H1 (cell line): ENCODE measurements at regions not wholly inside any gene's neighbourhood (a gene's known extent, or its start where the extent isn't known, plus 50 kb on each side); places are given as distances from the start of the nearest gene placed in this dataset.

ENCODE experiments used
- CTCF ChIA-PET: fragments of 300-600 bp; sonication (Branson Sonifier 250); formaldehyde crosslinking; loops from one replicate; lab custom pipeline; 2021; ENCODE audit not compliant: partially characterized antibody; lab: Charles Lee
- POLR2A ChIA-PET: fragments of 300-600 bp; sonication (Branson Sonifier 250); formaldehyde crosslinking; loops from one replicate; lab custom pipeline; 2021; ENCODE audit warnings: inconsistent platforms; ENCODE audit not compliant: partially characterized antibody; lab: Charles Lee
- DNase-seq, 2 experiments: peaks; one replicate each; pipeline versions ENCODE4 v3.0.0 to v3.0.0-alpha.2; 2010 to 2022; ENCODE audit warnings: low spot score in 2 of 2, low read depth in 1 of 2, mixed read lengths in 1 of 2
- FAIRE-seq: peaks from 2 replicates; lab custom pipeline; 2011; peaks lifted over from hg19 to GRCh38; lab: Jason Lieb, UNC
- H2AFZ ChIP-seq: 2 replicates; pipeline ENCODE4 v1.8.1; 2012; ENCODE audit warnings: low read length, inconsistent platforms
- H2AK5ac ChIP-seq: 2 replicates; pipeline ENCODE4 v1.6.1; 2013; ENCODE audit warnings: low read depth, low read length
- H2BK120ac ChIP-seq: replicated peaks from 2 replicates; pipeline ENCODE3; 2013; ENCODE audit warnings: low read depth, low read length, inconsistent platforms
- H2BK12ac ChIP-seq: 2 replicates; pipeline ENCODE4 v1.6.1; 2013; ENCODE audit warnings: low read depth, low read length
- H2BK15ac ChIP-seq: 2 replicates; pipeline ENCODE4 v1.6.1; 2013; ENCODE audit warnings: low read length
- H2BK20ac ChIP-seq: 2 replicates; pipeline ENCODE4 v1.6.1; 2013; ENCODE audit warnings: low read length
- H2BK5ac ChIP-seq: 2 replicates; pipeline ENCODE4 v1.6.1; 2013; ENCODE audit warnings: low read depth, low read length
- H3K14ac ChIP-seq: 2 replicates; pipeline ENCODE4 v1.6.1; 2013; ENCODE audit warnings: inconsistent platforms; ENCODE audit not compliant: insufficient read length
- H3K18ac ChIP-seq: 2 replicates; pipeline ENCODE4 v1.6.1; 2013; ENCODE audit warnings: low read length; ENCODE audit errors: extremely low read depth
- H3K23ac ChIP-seq: 2 replicates; pipeline ENCODE4 v1.6.1; 2013; ENCODE audit warnings: inconsistent platforms; ENCODE audit not compliant: insufficient read length
- H3K23me2 ChIP-seq: 2 replicates; pipeline ENCODE4 v1.6.1; 2013; ENCODE audit warnings: low read depth, low read length
- H3K27ac ChIP-seq: 2 replicates; pipeline ENCODE4 v1.6.1; 2011; ENCODE audit warnings: low read depth, low read length, inconsistent platforms
- H3K27me3 ChIP-seq, 4 experiments: replicated peaks in 1 of 4; 1 replicate in 1 of 4; 2 replicates in 3 of 4; pipeline versions ENCODE4 v1.6.1 to v1.8.1; 2011 to 2013; ENCODE audit warnings: low read length in 3 of 4, mild to moderate bottlenecking in 3 of 4, inconsistent platforms in 2 of 4, mixed read lengths in 2 of 4, moderate library complexity in 1 of 4; ENCODE audit not compliant: control insufficient read depth in 3 of 4, insufficient read depth in 3 of 4; ENCODE audit errors: extremely low read depth in 1 of 4
- H3K36me3 ChIP-seq, 4 experiments: 2 replicates each; pipeline versions ENCODE4 v1.6.1 to v1.8.1; 2011 to 2013; ENCODE audit warnings: mild to moderate bottlenecking in 4 of 4, low read length in 3 of 4, moderate library complexity in 2 of 4, control low read depth in 1 of 4, inconsistent platforms in 1 of 4; ENCODE audit not compliant: insufficient read depth in 4 of 4, control insufficient read depth in 2 of 4
- H3K4ac ChIP-seq: replicated peaks from 2 replicates; pipeline ENCODE3; 2013; ENCODE audit warnings: low read length, low read depth, mixed read lengths, inconsistent platforms; ENCODE audit not compliant: insufficient read length
- H3K4me1 ChIP-seq, 4 experiments: replicated peaks in 1 of 4; 1 replicate in 1 of 4; 2 replicates in 3 of 4; pipeline versions ENCODE4 v1.6.1 to v1.8.1; 2011 to 2013; ENCODE audit warnings: low read length in 3 of 4, inconsistent platforms in 2 of 4, mixed read lengths in 1 of 4; ENCODE audit not compliant: insufficient read depth in 4 of 4, control insufficient read depth in 3 of 4
- H3K4me2 ChIP-seq, 2 experiments: 2 replicates each; pipeline versions ENCODE4 v1.6.1 to v1.8.1; 2011 to 2013; ENCODE audit warnings: low read depth in 2 of 2, low read length in 2 of 2, control low read depth in 1 of 2, inconsistent platforms in 1 of 2, mild to moderate bottlenecking in 1 of 2; ENCODE audit not compliant: insufficient read depth in 1 of 2
- H3K4me3 ChIP-seq, 4 experiments: fragments of 200-600, 300-600 bp in 1 of 4; sonication (generic), shearing (Covaris generic), sonication (Bioruptor Twin) in 1 of 4; 2 replicates each; pipeline versions ENCODE4 v1.5.1 to v1.8.1; 2011 to 2016; ENCODE audit warnings: low read length in 4 of 4, low read depth in 3 of 4, control low read depth in 2 of 4, inconsistent platforms in 2 of 4, mild to moderate bottlenecking in 2 of 4, mixed read lengths in 1 of 4, moderate library complexity in 1 of 4; ENCODE audit not compliant: insufficient read depth in 2 of 4; ENCODE audit errors: extremely low read depth in 1 of 4
- H3K56ac ChIP-seq: replicated peaks from 2 replicates; pipeline ENCODE3; 2013; ENCODE audit warnings: low read depth, mild to moderate bottlenecking, mixed read lengths, low read length, inconsistent platforms; ENCODE audit not compliant: insufficient read length
- H3K79me1 ChIP-seq: 2 replicates; pipeline ENCODE4 v1.6.1; 2013; ENCODE audit warnings: low read depth, low read length, control low read depth
- H3K79me2 ChIP-seq, 2 experiments: 2 replicates each; pipeline versions ENCODE4 v1.6.1 to v1.8.1; 2012 to 2013; ENCODE audit warnings: low read length in 2 of 2, mild to moderate bottlenecking in 2 of 2, inconsistent platforms in 1 of 2; ENCODE audit not compliant: insufficient read depth in 2 of 2, control insufficient read depth in 1 of 2
- H3K9ac ChIP-seq, 4 experiments: replicated peaks in 1 of 4; 1 replicate in 1 of 4; 2 replicates in 3 of 4; pipeline versions ENCODE4 v1.6.1 to v1.8.1; 2011 to 2013; ENCODE audit warnings: low read depth in 3 of 4, low read length in 3 of 4, control low read depth in 2 of 4, mild to moderate bottlenecking in 2 of 4, moderate library complexity in 2 of 4, inconsistent platforms in 1 of 4; ENCODE audit errors: extremely low read depth in 1 of 4
- H3K9me3 ChIP-seq, 2 experiments: 2 replicates each; pipeline versions ENCODE4 v1.6.1 to v1.8.1; 2012 to 2013; ENCODE audit warnings: mild to moderate bottlenecking in 2 of 2, moderate library complexity in 2 of 2, control low read depth in 1 of 2, inconsistent platforms in 1 of 2, low read depth in 1 of 2, low read length in 1 of 2, mixed read lengths in 1 of 2; ENCODE audit not compliant: insufficient read depth in 2 of 2
- H4K20me1 ChIP-seq, 2 experiments: replicated peaks in 1 of 2; 2 replicates each; pipeline versions ENCODE3 to v1.8.1; 2011 to 2013; ENCODE audit warnings: inconsistent platforms in 2 of 2, low read length in 2 of 2, mild to moderate bottlenecking in 1 of 2; ENCODE audit not compliant: insufficient read depth in 2 of 2, control insufficient read depth in 1 of 2
- H4K5ac ChIP-seq: 2 replicates; pipeline ENCODE4 v1.6.1; 2013; ENCODE audit warnings: low read length, low read depth, mixed read lengths, inconsistent platforms; ENCODE audit not compliant: insufficient read length
- H4K8ac ChIP-seq: 2 replicates; pipeline ENCODE4 v1.8.0; 2013; ENCODE audit warnings: mild to moderate bottlenecking, moderate library complexity, low read length, inconsistent platforms; ENCODE audit not compliant: insufficient read depth; ENCODE audit errors: extremely low read depth
- H4K91ac ChIP-seq: replicated peaks from 2 replicates; pipeline ENCODE3; 2013; ENCODE audit warnings: low read length, mixed read lengths, inconsistent platforms; ENCODE audit not compliant: insufficient read length
- ASH2L ChIP-seq: fragments of 200-600, 300-600 bp; sonication (generic); IDR thresholded peaks from one replicate; pipeline ENCODE4 v1.7.1; 2017; ENCODE audit warnings: low read length
- BCL11A ChIP-seq, 2 experiments: IDR thresholded peaks; one replicate each; pipeline ENCODE4 v1.6.1; 2011; ENCODE audit warnings: low read depth in 2 of 2, low read length in 2 of 2, mild to moderate bottlenecking in 2 of 2
- CBX8 ChIP-seq: fragments of 300-800, 300-1000 bp; sonication (generic); IDR thresholded peaks from 2 replicates; pipeline ENCODE4 v1.7.1; 2016; ENCODE audit warnings: low read depth, low read length, borderline replicate concordance
- CEBPB ChIP-seq: IDR thresholded peaks from 2 replicates; pipeline ENCODE4 v1.6.1; 2012; ENCODE audit warnings: low read depth, low read length
- EGR1 ChIP-seq: IDR thresholded peaks from 2 replicates; pipeline ENCODE4 v1.6.1; 2011; ENCODE audit warnings: low read depth, low read length, borderline replicate concordance
- HDAC6 ChIP-seq: IDR thresholded peaks from one replicate; pipeline ENCODE4 v1.7.1; 2012; ENCODE audit warnings: low read depth, mild to moderate bottlenecking, inconsistent platforms, low read length, moderate library complexity
- JUN ChIP-seq: IDR thresholded peaks from 2 replicates; pipeline ENCODE4 v1.6.1; 2011; ENCODE audit warnings: low read depth, mild to moderate bottlenecking, improper control_type of control experiment, low read length
- JUND ChIP-seq: IDR thresholded peaks from 2 replicates; pipeline ENCODE4 v1.6.1; 2011; ENCODE audit warnings: mild to moderate bottlenecking, improper control_type of control experiment, low read length
- POLR2A ChIP-seq, 2 experiments: IDR thresholded peaks; 1 replicate in 1 of 2; 2 replicates in 1 of 2; pipeline ENCODE4 v1.6.1; 2011; ENCODE audit warnings: low read depth in 2 of 2, low read length in 2 of 2, mild to moderate bottlenecking in 2 of 2; ENCODE audit errors: control extremely low read depth in 1 of 2
- RAD21 ChIP-seq, 2 experiments: IDR thresholded peaks in 1 of 2; conservative IDR thresholded peaks in 1 of 2; 2 replicates each; pipeline ENCODE4 v1.6.1; 2011; ENCODE audit warnings: low read depth in 2 of 2, low read length in 2 of 2, improper control_type of control experiment in 1 of 2, inconsistent platforms in 1 of 2, mild to moderate bottlenecking in 1 of 2, moderate library complexity in 1 of 2
- RFX5 ChIP-seq: IDR thresholded peaks from 2 replicates; pipeline ENCODE4 v1.6.1; 2011; ENCODE audit warnings: low read depth, low read length, improper control_type of control experiment, borderline replicate concordance
- RXRA ChIP-seq: IDR thresholded peaks from 2 replicates; pipeline ENCODE4 v1.6.1; 2011; ENCODE audit warnings: low read depth, mild to moderate bottlenecking, low read length, moderate library complexity; ENCODE audit not compliant: insufficient read depth
- SP1 ChIP-seq: IDR thresholded peaks from 2 replicates; pipeline ENCODE4 v1.6.1; 2011; ENCODE audit warnings: low read depth, low read length
- WGBS, 2 experiments: shearing (Covaris generic) in 1 of 2; methylation state at CpG; one replicate each; pipeline versions ENCODE4 v1.1.6 to v1.1.7; 2013 to 2015; ENCODE audit warnings: low lambda C conversion rate in 2 of 2, mixed read lengths in 2 of 2, inconsistent platforms in 1 of 2, low coverage in 1 of 2, missing lambda C conversion rate in 1 of 2; ENCODE audit not compliant: insufficient replicate concordance in 2 of 2, insufficient coverage in 1 of 2, insufficient read length in 1 of 2; ENCODE audit errors: extremely low coverage in 1 of 2, missing lambda C conversion rate in 1 of 2; 5-methylcytosine and 5-hydroxymethylcytosine counted together

DNA sequence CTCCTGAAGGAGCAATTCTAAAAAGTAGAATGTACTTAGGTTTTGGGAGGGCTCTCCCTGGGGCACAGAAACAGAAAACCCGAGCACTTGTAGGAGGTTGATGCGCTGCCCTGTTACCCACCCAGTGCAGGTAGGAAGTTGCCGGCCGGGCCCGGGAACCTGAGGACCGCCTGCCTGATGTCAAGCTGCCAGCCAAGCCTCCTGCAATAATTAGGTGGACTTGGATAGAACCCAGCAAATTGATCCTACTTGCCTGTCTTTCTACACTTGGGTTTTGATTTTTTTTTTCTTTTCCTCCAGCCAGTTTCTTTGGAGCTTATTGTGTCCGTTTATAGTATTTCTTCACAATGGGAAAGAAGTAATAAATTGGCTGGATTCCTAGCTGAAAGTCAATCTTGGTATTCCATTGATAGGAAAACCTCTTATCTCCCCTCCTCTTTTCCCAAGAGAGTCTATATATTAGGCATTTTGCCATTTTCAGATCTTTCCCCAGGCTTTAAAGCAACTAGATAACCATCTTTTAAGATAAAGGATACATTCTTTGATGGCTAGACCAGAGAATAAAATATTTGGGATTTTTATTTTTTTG is 78.3 kb upstream of the FYN start:
- H2BK20ac ChIP-seq, result no peak overlapping the region
- H3K4me1 ChIP-seq, result peaks cover 0 to 5% (median 4%) of the 10 kb centered on the region in 4 experiments; a peak in 3 of 7 replicates
- no peaks in the 10 kb centered on the region for H3K36me3 ChIP-seq
- H3K23ac ChIP-seq, result no peak overlapping the region
- no peak for DNase-seq
- H3K9ac ChIP-seq, result no peak overlapping the region
- H2AK5ac ChIP-seq, result no peak overlapping the region
- FAIRE-seq, result no peak
- no peaks in the 10 kb centered on the region for H3K79me1 ChIP-seq
- no peaks in the 10 kb centered on the region for H3K9me3 ChIP-seq
- 92% methylated on average over 7 of the region's 7 CpGs; no CpG with 5 or more reads in 1 of the 2 experiments for WGBS, 2 experiments
- peaks cover 3% of the 10 kb centered on the region; the same call in 1 of the 2 replicates for H3K23me2 ChIP-seq
- H3K4me2 ChIP-seq, result no peak overlapping the region
- H3K27me3 ChIP-seq, result no peaks in the 10 kb centered on the region
- H4K91ac ChIP-seq, result no peak overlapping the region
- no peak overlapping the region for H3K56ac ChIP-seq
- no peak overlapping the region for H4K8ac ChIP-seq
- no peak overlapping the region for H3K14ac ChIP-seq
- H3K18ac ChIP-seq, result no peak overlapping the region
- H3K27ac ChIP-seq, result no peak overlapping the region
- TF ChIP-seq CBX8 (no peak), JUN (no peak), EGR1 (no peak), POLR2A (IDR thresholded peaks at IDR 0.05; ENCODE audit: control extremely low read depth in 1 of 2, low read depth in 2 of 2, low read length in 2 of 2) (no peak), HDAC6 (no peak), RAD21 (IDR thresholded peaks at IDR 0.05 in 1 of 2, conservative IDR thresholded peaks at IDR 0.05 in 1 of 2; ENCODE audit: low read depth in 2 of 2, low read length in 2 of 2) (no peak), BCL11A (IDR thresholded peaks at IDR 0.05; ENCODE audit: low read depth in 2 of 2, low read length in 2 of 2) (no peak), RXRA (no peak), CEBPB (no peak), RFX5 (no peak), ASH2L (no peak), SP1 (no peak), JUND (no peak)
- H4K5ac ChIP-seq, result no peak overlapping the region
- H2BK120ac ChIP-seq, result no peak overlapping the region
- no peak overlapping the region for H2BK5ac ChIP-seq
- no peak overlapping the region for H3K4ac ChIP-seq
- no peak overlapping the region for H2BK15ac ChIP-seq
- no peak overlapping the region for H3K4me3 ChIP-seq
- H2AFZ ChIP-seq, result no peak overlapping the region
- ChIA-PET CTCF (interaction anchor here (0.6 kb wide), 1 partner anchor 46 kb away, joined by 3 read pairs; no protein-coding TSS in a partner anchor), POLR2A (no interaction called here)
- no peak overlapping the region for H2BK12ac ChIP-seq
- no peaks in the 10 kb centered on the region for H3K79me2 ChIP-seq
- H4K20me1 ChIP-seq, result no peaks in the 10 kb centered on the region
